Stimulated activated CD4-positive, alpha-beta T cell treated with anti-CD3 and anti-CD28 coated beads, Interleukin-12 subunit alpha, Interleukin-12 subunit beta, amount 100 ng/mL, for 24 hours (primary cell): ENCODE measurements at regions not wholly inside any gene's neighbourhood (a gene's known extent, or its start where the extent isn't known, plus 50 kb on each side); places are given as distances from the start of the nearest gene placed in this dataset.

Experiments used
- DNase-seq, 2 experiments: peaks; one replicate each; pipeline ENCODE4 v3.0.0-alpha.2; 2020; ENCODE audit warnings: low read depth in 2 of 2

DNA sequence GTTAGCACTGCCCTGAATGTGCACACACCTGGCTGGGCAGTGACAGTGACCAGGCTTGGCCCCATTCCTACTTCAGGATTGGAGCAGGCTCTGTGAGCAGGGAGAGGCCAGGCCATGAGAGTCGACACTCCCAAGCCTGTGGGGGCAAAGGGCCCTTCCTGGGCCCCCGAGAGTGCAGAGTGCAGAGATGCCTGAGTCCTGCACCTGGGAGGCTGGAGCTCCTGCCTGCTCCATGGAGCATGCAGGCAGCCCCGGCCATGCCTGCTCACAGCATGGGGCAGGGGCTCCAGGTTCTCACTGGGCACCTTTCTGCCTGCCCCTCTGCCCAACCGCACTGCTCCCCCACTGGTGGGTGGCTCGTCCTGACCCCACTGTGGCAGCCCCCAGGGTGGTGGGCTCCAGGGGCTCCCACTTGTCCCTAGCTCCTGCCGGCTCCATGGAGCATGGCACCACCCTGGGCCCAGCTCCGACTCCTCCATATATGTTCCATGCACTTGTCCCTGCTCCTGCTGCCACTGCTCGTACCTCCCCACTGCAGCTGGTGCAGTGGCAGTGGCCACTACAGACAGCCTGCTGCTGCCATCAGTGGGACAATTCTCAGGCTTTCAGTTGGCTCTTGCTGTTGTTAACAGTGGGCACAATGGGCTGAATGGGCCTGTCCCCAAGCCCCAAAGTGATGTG is 282.0 kb downstream of the RPRM start:
- no peak for DNase-seq

DNA sequence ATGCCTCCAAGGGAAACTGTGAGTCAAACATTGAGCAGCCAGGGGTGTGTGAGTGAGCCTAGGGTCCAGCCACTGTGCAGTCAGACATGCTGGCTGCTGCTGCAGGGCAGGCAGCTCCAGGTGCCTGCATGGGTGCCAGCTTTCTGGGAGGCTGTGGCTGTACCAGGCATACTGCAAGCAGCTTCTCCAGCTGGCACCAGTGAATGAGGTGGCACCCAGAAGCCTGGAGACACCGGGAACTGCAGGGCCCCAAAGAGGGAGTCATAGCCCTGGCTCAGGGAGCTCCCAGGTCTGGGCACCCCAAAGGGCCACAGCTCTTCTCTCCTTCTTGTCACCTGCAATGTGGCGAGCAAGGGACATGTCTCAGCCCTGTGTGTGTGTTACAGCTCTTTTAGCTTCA is 283.2 kb downstream of the RPRM start:
- DNase-seq: no peak

DNA sequence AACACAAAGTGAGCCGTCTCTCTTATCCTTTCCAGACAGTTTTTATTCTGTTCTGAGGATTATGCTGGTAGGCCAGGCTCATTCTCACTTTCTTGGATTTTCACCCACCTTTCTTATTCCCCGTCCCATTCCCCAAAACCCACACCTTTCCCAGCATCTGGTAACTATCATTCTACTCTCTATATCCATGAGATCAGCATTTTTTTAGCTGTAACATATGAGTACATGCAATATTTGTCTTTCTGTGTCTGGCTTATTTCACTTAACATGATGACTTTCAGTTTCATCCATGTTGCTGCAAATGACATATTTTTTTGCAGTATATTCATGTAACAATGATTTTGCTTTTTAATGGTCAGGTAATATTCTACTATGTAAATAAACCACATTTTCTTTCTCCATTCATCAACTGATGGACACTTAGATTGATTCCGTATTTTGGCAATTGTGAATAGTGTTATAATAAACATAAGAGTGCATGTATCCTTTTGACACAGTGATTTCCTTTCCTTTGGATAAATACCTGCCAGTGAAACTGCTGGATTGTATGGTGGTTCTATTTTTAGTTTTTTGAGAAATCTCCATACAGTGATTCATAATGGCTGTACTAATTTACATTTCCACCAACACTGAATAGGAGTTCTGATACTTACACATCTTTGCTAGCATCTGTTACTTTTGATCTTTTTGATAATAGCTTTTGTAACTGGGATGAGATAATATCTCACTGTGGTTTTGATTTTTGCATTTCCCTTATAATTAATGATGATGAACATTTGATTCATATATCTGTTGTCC is 289.3 kb downstream of the RPRM start:
- no peak for DNase-seq

DNA sequence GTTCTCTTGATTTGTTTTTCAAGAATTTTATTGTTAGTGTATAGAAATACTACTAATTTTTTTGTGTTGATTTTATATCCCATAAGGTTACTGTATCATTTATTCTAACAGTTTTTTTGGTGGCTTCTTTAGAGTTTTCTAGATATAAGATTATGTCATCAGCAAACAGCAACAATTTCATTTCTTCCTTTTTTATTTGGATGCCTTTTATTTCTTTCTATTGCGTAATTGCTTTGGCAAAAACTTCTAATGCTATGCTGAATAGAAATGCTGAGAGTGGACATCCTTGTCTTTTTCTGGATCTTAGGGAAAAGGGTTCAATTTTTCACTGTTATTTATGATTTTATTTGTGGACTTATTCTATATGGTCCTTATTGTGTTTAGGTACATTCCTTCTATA is 298.8 kb downstream of the RPRM start:
- DNase-seq: no peak

DNA sequence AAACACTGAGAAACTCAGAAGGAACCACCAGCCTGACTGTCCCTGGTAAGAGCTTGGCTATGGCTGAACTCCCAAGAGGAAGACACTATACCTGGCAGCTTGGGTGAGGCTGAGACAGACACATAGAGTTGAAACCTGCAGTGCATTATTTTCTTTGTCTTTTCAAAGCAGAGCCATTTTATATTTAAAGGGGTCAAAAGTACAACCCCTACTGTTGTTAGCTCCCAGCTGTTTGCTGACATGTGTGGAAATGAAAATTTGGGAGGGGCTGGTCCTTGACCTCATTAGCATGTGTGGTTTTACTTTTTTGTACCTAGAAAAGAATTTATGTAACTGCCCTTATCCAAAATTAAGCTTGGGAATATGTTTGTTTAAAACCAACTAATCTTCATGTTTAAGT is 309.0 kb downstream of the RPRM start:
- DNase-seq: no peak

DNA sequence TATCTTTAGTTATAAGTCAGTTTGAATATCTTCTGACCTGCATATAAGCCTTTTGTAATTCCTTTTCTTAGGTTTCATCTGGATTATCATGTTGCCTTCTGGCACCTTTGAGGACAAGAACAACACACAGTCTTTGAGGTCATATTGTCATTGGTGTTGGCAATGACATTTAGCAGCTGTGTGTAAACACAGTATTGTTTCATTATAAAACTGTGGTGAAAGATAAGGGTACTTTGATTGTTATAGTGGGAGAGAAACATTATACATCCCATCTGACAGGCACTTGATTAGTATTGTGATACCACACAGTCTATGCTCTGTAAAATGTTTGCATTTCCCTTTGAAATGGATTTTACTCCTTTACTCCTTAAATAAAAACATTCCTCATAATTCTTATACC is 313.5 kb downstream of the RPRM start:
- no peak for DNase-seq

DNA sequence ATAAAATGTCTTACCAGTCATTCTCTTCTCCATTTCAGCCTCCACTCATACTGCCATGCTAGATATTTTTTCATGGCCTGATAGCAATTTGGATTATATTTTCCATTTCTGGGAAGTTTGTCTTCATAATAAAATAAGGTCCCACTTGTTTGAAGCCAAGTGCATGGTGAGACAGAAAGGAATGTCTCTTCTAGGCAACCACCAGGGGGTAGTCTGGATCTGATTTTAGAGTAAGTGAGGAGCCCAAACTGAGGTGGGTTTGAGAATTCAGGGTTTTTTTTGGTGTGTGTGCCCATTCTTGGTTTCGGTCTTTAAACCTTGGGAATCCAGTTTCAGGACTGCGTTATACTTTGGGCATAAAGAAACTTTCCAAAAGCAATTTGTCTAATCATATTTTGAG is 315.5 kb downstream of the RPRM start:
- no peak for DNase-seq

- no peak for DNase-seq
Observed at GRCh38 chr2:153156743-153157142, 321.8 kb downstream of the RPRM start.

- no peak for DNase-seq
Observed at GRCh38 chr2:153152036-153152435, 326.5 kb downstream of the RPRM start.

DNA sequence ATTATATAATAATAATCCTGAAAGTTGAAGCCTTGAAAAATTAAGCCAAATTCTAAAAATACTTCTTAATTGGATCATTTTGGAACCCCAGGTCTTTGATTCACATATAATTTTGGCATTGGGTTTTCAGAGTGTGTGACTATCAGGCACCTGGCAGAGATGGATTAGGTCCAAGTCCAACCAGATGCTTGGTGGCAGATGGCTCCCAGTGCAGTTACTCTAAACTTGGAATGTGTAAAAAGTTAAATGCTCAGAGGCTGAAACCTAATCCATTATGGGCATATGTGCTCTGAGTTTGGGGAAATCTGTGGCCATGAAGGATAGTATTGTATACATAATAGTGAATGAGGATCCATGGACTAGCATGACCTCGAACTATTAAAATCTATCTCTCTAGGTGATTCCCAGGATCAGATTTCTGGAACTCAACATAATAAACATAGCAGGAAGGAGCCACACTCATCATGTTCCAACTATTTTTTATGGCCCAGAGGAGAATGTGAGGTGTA is 333.0 kb downstream of the RPRM start:
- DNase-seq: no peak

- DNase-seq: no peak
Observed at GRCh38 chr2:153143540-153143939, 335.0 kb downstream of the RPRM start.

DNA sequence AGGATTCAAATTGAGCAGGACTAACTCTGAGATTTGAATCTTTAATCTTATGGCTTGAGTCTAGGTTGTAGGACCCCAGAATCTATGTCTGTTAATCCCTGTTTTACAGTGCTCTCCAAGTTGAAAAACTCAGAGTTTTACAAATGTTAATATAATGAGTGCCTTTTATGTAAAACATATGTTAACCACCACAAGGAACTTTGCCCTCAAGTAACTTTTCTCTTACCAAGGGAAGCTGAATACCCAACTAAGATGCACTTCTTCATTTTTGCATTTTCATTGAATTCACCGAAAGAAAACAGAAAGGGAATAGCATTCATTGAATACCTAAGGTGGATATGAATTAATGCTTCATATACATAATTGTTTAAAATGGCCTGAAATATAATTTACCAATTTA is 338.1 kb downstream of the RPRM start:
- no peak for DNase-seq

- no peak for DNase-seq
Observed at GRCh38 chr2:153138651-153139375, 339.7 kb downstream of the RPRM start.

DNA sequence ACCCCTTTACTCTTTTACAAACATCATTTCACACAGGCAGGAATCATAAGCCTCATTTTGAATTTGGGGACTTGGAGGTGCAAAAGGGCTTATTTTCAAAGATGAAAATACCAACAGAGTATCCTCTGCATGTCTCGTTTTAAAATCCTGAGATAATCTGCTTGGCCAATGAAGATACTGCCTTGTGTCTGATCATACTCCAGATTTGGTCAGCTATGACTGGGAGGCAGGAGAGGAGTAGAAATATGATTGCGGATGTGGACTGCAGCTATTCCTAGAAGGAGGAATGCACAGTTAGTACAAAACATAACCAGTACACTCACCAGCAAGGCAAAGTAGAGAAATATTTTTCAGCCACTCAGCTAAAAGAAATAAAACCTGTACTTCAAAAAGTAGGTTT is 342.3 kb downstream of the RPRM start:
- no peak for DNase-seq

- DNase-seq: no peak
Observed at GRCh38 chr2:153134725-153135124, 343.8 kb downstream of the RPRM start.

DNA sequence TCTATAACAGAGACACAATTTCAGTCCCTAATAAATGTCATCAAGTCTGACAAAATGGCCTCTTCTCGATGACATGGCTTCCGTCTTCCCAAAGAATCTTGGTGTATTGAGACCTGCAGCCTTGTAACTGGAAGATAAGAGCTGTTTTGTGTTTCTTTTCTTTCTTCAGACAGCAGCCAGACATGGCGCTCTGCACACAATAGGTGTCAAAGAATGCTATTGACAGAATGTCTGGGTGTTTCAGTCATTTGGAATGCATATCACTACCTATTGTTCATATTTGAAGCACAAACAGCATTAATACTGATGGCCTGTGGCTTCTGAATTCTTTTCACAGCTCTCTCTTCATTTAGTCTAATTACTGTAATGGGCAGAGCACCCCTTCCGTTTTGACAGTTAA is 344.8 kb downstream of the RPRM start:
- no peak for DNase-seq

- no peak for DNase-seq
Observed at GRCh38 chr2:153132418-153132817, 346.1 kb downstream of the RPRM start.

DNA sequence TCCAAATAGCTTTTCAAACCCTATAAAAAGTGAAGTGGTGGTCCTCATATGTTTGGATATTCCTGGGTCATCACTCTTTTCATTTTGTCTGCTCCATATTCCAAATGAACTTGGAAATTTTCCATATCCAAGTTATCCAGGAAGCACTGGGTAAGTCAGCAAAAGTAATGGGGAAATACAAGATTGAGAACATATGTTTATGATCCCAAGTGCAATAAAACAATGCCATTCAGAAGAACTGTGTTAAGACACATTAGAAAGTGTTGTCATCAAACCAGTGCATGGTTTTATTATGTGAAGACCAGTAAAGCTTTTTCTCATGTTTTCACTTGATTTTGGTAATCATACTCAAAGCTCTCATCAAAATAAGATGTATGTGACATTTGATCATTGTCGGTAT is 363.4 kb downstream of the RPRM start:
- DNase-seq: no peak

GRCh38 chr2:153110486-153110885 is 368.1 kb downstream of the RPRM start:
- no peak for DNase-seq

DNA sequence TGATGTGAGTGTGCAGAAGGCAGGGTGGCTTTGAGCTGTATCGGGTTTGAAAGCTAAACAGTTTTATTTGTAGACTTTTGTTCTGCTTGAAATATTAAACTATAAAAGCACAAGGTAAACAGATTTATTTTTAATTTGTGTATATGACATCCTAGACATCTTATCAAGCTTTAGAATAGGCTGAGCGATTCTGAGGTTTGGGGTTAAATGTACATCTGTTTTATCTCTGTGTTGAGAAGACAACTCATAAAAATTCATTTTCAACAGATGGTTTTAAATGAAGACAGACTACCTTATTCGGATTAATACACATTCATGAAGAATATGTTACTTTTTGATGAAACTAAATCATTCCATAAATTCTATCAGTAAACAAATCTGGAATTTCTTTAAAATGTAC is 368.8 kb downstream of the RPRM start:
- no peak for DNase-seq

GRCh38 chr2:153106802-153107477 is 371.6 kb downstream of the RPRM start:
- DNase-seq: no peak
